8988T (cell line): ENCODE measurements at regions not wholly inside any gene's neighbourhood (a gene's known extent, or its start where the extent isn't known, plus 50 kb on each side); places are given as distances from the start of the nearest gene placed in this dataset.

Experiments used
- DNase-seq: peaks from one replicate; pipeline ENCODE4 v3.0.0; 2011

DNA sequence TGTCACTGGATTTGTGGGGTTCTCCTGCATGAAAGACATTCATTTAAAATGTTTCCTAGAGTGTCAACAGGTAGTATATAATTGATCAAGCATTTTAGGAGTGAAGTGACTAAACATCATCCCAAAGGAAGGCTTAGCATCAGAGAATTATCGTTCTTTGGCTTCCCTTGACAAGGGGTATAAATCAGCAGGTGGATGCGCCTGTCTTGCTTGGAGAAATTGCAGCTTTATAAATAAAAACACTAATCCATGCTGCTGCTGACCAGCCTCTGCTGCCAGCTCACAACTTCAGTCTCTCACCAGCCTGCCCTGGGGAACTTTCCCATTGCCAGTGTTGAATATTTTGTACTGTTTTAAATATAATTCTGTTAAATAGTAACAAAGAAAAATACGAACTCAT, 1184.7 kb upstream of the TENM4 start:
- DNase-seq, result no peak

DNA sequence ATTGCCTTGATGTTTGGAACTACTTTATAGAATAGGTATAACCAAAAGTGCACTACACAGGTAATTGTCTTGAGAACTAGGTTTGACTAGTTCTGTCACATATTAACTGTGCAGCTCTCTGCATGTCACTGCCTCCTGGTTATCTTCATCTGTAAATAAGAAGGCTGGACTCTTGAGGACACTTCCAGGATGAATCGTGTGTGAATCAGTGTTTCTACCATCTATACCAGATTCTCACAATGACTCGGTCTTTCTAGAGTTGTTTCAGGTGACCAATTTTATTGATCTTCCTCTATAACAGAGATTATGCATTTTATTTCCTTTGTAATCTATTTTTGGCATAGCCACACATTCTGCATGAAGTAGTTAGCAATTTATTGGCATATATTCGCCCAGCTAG, 1181.0 kb upstream of the TENM4 start:
- DNase-seq, result no peak

DNA sequence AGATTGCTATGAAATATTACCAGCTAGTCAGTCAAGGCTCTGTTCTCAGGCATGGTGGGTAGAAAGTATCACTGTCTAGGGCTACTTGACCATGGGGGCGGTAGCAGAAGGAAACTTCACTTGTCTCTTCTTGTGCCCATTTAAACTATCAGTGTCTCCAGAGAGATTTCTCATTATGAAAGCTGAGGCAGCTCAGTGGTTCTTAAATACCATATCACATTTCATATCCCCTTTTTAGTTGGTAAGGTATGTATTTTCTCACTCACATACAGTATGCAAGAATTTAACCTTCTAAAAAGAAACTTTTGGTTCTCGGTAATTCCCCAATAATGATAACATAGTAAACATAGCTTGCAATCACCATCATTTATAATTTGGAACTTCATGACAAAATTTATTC, 1180.0 kb upstream of the TENM4 start:
- no peak for DNase-seq

DNA sequence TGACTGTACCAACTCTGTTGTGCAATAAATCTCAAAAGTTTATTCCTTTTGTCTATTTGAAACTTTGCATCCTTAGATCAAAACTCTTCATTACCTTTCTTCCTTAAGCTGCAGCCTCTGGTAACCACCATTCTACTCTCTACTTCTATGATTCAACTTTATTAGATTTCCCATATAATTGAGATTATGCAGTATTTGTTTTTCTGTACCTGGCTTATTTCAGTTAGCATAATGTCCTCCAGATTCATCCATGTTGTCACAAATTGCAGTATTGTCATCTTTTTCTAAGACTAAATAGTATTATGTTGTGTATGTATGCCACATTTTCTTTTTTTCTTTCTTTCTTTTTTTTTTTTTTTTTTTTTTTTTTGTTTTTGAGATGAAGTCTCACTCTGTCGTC, 1176.3 kb upstream of the TENM4 start:
- DNase-seq, result no peak

DNA sequence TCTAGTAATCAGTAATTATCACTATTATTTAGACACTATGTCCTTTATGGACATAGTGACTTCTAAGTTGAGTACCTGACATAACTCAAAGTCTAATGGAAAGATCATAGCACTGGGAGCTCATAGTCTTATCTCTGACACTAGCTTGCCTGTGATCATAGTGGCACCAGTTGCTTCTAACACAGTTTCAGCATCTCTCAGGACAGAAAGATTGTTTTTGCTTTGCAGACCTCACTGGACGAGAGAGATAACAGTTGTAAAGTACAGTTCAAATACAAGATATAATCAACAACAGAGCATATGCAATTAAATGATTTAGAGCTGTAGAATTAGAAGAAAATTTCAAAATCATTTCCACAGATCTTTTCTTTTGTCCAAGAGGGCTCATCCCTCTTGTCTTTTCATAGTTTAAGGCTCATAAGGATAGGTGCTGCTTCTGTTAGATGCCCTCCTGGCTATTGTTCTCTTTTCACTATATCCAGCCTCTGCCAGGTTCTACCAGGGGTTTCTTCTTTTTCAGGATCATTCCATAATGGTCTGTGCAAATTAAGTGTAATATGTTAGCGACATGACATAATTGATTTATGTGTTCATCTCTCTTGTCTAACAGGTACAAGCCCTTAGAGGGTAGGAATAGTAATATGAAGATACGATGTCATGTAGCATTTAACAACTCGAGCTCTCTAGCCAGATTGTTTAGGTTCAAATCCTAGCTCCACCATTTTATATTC, 1175.4 kb upstream of the TENM4 start:
- DNase-seq, result no peak

DNA sequence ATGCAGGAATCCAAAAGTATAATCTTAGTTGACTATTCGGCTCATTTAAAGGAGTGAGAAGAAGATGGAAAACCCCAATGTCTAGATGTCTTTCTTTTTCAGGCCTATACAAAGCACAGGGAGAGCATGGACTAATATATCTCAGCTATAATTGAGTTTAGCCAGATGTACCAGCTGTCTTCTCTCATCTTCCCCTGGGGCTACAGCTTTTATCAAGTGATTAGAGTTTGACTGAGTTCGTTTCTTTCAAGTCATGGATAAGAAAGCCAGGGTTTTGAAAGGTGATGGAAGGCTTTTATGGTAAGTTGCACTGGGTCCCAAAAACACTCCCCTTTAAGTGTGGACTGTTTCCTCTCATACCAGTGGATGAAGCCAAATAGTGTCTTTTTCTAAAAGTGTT, 1172.8 kb upstream of the TENM4 start:
- no peak for DNase-seq

DNA sequence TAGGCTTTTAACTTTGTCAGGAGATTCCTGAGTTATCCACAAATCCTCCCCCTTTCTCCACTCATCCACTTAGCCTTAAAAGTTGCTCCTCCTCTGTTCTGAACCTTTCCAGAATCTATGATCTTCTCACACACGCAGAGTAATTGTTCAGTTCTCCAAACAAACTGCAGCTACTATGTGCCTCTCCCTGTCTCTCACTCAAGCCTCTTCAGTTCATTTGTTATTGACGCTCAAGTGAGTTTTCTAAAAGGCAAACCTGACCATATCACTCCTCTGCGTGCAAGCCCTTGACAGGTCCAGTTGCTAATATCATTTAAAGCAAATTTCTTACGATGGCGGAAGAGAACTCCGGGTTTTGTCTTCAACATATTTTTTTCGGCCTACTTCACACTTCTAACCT, 1169.7 kb upstream of the TENM4 start:
- DNase-seq, result no peak

DNA sequence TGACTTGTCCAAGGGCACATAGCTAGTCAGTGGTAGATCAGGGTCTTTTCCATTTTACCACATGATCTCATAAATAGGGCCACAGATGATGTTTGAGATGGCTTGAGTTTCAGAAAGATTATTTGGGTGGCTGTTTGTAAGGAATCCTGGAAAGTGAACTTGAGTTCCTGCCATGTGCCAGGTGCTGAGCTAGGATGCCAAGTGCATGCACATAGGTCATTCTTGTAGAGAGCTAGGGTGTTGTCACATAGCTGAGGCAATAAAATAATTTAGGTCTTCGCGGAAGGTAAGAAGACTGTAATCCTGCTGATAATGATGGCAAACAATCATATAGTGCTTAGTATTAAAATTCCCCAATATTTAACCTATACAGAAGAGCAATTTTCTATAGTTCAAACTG, 1162.6 kb upstream of the TENM4 start:
- DNase-seq, result no peak

DNA sequence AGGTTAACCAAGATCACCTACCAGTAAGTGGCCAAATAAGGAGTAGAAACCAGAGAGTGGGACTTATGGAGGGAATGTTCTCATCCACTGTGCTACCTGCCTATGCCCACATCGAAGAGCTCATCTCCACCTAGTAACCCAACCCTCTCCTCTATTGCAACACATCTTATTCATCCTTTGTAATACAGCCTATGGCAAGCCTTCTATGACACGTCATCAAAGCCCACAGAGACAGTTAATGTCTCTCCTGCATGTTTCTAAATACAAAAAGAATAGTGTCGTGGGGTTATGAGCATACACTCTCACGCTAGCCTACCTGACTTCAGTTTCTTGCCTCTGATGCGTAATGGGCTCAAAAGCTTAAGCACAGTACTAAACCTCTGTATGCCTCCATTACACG, 1158.1 kb upstream of the TENM4 start:
- no peak for DNase-seq

DNA sequence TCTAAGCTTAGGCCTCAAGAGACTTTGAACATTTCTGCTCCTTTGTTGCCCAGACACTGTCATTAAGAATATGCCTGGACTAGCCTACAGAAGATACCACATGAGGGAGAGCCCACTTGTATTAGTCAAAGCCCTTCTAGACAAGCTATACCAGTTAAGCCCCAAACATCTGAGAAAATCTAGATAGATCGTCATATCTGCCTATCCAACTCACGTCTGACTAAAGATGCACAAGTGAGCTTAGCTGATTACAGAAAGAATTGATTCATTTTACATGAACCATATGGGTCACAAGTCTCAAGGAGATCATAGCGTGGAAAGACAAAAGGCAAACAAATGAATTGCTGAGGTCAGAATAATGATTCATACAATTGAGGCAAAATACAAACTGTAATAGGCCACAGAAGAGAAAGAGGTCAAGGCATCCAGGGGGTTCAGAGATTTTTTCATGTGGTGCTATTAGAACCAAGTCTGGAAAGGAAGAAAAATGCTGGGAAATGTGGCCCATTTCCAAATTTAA, 1155.5 kb upstream of the TENM4 start:
- no peak for DNase-seq

DNA sequence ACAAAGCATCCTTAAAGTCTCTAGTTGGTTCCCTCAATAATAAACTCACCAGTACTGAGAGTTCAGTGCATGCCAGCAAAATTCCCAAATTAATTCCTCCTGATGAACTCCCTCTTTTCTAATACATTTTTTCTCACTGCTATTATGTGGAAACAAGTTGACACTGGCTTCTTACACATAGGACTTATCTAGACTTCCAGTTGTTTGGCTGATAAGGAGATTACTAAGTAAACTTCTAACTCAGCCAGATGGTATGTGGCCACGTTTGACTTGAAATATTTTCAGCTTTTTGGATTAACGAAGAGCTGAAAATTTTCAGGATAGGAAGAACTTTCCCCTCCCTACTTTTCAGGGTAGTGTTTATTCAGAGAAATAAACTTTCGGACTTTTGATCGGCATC, 1154.2 kb upstream of the TENM4 start:
- DNase-seq, result no peak

DNA sequence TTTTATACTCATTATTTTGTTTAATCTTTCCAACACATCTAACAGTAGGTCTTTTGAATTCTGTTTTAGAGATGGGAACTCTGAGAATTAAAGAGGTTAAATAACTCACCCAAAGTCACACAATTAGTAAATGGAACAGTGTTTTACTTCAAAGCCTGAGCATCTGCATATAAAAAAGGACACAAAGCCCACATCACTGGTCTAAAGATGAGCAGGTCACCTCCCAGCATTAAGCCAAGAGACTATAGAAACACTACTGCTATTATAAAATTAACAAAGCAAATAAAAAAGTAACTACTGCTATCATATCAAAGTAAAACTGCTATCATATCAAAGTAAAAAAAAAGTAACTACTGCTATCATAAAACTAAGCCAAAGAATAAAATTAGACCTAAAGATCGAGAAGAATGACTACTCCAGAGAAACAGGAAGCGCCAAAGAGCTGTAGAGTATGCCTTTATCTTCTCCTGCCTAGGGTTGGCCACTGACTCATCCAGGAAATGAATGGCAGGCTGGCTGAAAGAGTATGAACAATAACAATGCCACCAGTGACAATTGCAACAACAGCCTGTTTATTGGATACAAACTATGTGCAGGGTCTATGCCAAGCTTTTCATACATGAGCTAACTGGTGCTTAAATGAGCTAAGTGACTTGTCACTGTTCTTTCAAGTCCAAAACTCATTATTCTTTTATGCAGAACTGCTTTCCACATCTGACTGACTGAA, 1153.0 kb upstream of the TENM4 start:
- peak; percentile 8 for DNase-seq

DNA sequence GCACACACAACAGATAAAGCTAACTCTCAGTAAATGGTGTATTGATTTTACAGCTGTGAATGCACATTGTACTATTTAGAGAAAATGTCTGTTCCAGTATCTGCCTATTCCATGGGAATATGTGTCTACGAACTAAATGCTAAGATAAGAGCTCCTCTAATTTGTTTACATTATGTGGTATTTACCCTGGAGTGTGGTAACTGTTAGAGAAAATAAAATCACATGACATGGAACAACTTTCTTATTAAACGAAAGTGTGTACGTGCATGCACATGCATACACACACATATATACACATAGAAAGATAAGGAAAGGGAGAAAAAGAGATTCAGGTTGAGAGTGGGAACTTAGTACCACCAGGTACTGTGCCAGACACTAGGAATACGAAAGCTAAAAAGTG, 1151.7 kb upstream of the TENM4 start:
- DNase-seq, result no peak

DNA sequence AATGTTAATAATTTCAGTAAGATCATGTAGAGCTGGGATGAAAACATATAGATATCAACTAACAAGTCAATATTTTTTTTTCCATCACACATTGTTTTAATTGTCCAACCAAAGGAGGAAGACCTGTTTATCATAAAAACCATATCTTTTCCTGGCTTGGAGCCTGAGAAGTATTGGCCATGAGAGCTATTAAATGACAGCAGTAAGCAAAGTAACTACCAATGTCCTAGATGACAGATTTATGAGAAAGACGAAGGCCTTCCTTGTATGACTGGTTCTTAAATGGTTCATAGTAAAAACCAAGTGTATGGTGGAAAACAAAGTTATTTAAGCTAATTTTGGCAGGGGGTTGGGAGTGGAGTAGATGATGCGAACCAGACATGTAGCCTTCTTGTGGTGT, 1147.1 kb upstream of the TENM4 start:
- no peak for DNase-seq

DNA sequence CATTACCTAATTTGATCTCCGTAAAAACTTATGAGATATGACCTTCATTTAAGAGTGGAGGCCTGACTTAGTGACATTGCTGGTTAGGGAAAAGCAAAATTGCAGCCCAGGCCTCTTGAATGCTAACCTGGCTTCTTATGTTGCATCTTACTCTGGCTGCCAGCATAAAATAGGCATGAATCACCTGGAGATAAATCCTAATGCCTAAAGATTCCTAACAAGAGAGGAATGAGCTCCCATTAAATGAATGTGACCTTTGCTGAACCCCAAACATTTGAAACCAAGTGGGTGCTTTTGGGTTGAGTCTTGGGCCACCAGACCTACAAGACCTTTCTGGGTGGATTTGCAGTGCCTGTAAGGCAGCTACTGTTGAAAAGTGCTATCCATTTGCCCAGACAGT, 1145.6 kb upstream of the TENM4 start:
- DNase-seq, result no peak

DNA sequence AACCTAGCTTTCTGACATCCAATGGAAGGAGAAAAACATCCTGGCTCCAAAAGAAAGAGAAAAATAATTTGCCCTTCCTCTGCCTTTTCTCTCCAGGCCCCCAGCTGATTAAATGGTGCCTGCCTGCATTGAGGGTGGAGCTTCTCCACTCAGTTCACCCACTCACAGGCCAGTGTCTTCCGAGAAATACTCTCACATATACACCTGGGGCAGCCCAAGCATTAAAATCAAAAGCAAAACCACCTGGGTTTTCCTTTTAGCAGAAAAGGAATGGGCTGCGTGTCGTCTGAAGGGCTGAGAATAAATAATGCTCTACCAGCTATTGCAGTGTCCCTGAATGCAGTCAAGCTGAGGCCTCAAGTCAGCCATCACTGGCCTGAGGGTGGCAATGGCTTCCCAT, 1143.8 kb upstream of the TENM4 start:
- DNase-seq, result no peak

DNA sequence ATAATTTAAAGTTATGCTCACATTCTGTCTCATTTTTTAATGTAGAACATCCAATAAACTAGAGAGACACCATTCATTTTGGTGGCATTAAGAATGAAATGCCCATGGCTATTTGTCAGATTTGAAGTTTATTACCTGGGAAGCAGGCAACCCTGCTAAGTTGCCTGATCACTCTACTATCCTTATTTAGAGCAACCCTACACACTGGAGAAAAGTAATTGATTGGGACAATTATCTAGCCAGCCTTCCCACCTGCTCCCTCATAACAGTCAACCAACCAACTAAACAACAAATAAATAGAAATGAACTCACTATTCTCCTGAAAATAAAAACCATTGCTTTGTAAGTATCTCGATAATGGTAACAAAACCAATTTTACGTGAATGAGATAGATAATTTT, 1129.0 kb upstream of the TENM4 start:
- DNase-seq, result no peak

DNA sequence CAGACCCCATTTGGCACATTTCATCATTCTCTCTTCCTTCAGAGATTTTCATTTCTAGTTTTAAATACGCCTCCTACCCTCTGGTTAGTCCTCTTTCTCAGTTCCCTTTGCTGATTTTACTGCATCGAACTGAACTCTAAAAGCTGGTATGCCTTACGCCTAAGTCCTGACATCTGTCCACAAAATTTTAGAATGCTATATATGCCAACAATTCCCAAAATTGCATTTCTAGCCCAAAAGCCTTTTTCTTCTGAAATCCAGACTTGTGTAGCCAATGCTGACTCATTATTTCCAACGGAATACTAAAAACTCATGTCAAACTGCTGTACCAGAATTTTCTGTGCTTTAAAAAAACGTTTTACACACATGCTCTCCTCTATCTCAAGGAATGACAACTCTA, 1124.4 kb upstream of the TENM4 start:
- no peak for DNase-seq

DNA sequence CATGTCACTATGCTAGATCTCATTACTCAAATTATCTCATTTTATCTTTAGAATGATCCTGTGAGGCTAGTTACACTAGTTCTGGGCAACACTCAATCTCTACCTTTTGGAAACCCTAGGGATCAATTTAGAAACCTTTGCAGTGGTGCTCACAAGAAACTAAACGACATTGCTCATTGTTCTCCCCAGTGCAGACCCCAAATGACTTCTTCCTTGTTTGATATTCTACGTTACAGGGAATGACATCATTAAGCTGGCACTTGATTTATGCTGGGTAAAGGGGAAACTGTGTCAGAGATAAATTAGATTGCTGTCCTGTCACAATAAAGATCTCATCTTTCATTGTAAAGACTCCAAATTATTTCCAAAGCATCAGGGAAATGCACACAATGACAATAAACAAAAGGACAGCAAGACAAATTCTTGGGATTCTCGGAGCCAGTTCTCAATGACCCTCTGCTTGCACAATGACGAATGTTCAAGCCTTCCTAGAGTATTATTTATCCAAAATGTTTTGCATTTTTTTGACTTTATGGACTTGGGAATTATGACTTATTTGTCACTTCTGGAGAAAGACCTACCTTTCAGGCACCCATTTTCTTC, 1121.8 kb upstream of the TENM4 start:
- DNase-seq, result no peak

DNA sequence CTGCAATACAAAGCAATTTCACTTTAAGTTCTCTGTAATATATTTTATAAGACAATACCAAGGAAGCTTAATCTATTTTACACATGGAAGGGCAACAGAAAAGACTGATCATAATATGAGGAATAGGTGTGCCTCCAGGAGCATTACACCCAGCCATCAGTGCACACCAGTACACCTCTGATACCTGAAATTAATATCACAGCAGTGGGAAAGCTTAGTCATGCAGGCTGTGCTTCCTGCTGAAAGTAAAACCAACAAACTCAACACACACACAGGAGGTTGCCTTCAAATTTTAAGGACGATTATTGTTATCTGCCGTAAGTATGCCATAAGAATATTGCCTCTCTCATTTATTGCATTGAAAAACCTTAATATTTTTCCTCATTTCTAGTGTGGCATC, 1119.1 kb upstream of the TENM4 start:
- DNase-seq, result no peak

DNA sequence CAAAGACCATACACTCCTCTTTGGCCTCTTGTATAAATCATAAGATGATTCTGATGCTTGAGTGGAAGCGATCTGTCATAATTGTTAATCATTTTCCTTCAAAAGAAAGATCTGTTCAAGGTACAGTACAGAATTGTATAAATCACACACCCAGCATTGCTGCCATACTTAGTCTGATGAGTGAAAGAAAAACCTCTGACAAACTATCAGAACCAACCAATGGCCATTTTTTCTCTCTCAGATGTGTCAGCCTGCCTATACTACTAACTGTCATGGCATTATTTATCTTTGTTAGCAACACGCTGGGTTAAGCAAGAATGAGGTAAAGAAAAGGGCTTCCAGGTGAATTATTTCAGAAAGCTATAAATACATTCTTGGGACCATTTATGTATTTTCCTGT, 1112.7 kb upstream of the TENM4 start:
- no peak for DNase-seq

DNA sequence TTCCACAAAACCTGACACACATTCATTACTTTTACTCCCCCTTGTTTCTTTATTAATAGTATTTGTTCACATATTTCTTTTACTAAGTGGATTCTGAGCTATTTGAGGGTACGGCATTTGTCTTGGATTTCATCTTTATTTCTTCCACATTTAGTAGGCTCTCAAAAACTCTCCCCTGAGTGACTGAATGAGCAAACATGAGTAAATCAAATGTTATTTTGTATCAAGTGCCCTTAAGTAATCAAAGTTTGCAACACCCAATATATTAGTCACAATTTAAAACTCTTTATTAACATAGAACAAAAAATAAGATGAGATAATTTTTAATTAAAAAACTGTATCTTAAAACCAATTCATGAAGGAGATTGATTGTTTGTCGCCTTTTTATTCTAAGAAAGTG, 1101.9 kb upstream of the TENM4 start:
- DNase-seq, result no peak

DNA sequence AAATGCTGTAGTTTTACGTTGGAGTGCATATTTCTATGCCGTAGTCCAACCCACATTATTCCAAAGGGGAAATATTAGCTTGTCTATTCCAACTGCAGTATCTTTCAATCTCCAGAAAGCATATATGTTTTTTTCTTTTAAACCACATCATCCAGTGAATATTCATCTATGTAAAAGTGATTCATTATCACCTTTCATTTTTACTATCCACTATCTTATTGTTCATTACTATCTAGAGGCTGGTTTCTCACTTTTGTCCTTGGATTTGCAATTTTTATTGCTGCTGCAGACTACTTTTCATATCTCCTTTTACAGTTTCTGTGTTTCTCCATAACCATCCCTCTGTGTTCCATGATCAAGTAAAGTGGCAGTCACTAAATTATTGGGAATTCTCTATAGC, 1097.2 kb upstream of the TENM4 start:
- no peak for DNase-seq

DNA sequence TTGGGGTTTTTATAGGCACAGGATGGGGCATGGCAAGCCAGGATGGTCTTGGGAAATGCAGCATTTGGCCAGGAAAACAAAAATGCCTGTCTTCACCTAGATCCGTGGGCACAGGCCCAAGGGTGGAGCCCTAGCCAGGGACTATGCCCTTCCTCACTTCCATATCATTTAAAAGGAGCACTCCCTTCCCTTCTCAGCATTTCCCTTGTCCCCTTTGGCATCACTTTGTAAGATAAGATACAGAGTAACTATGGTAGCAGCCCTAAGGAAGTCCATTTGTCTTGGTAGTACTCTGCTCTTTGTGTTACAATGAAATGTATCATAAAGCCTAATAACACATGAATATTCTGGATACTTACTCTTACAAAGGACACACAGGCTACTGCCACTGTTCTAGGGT, 1092.6 kb upstream of the TENM4 start:
- DNase-seq, result no peak
